ENCODE measurements at regions not wholly inside any gene's neighbourhood (a gene's known extent, or its start where the extent isn't known, plus 50 kb on each side); places are given as distances from the start of the nearest gene placed in this dataset.

GRCh38 chr16:47817048-47817447, 338.7 kb downstream of the ABCC12 start:
- TF ChIP-seq EP300 (IDR thresholded peaks at IDR 0.05; ENCODE audit: low read length) (no peak), CTCF (IDR thresholded peaks at IDR 0.05 in 2 of 3, conservative IDR thresholded peaks at IDR 0.05 in 1 of 3; ENCODE audit: insufficient read depth in 2 of 3, low read depth in 1 of 3, low read length in 3 of 3) (no peak), HEY1 (CRISPR knock-in tag; IDR thresholded peaks at IDR 0.05; ENCODE audit: borderline replicate concordance) (no peak), ASH1L (IDR thresholded peaks at IDR 0.05; ENCODE audit: borderline replicate concordance, low read depth, partially characterized antibody) (no peak), ZNF561 (CRISPR knock-in tag; conservative IDR thresholded peaks at IDR 0.05) (no peak), POLR2A (conservative IDR thresholded peaks at IDR 0.05) (no peak), ZNF592 (IDR thresholded peaks at IDR 0.05) (no peak), TAF7 (tag; IDR thresholded peaks at IDR 0.05) (no peak), POLR2AphosphoS5 (IDR thresholded peaks at IDR 0.05; ENCODE audit: control insufficient read depth, insufficient read depth, low read depth, low read length) (no peak)
